ENCODE measurements at regions not wholly inside any gene's neighbourhood (a gene's known extent, or its start where the extent isn't known, plus 50 kb on each side); places are given as distances from the start of the nearest gene placed in this dataset.
"Not testable (repeated sequence)": the region's sequence is repeated elsewhere in the genome, so short reads cannot be mapped to it uniquely, and the experiment has no call there.

DNA sequence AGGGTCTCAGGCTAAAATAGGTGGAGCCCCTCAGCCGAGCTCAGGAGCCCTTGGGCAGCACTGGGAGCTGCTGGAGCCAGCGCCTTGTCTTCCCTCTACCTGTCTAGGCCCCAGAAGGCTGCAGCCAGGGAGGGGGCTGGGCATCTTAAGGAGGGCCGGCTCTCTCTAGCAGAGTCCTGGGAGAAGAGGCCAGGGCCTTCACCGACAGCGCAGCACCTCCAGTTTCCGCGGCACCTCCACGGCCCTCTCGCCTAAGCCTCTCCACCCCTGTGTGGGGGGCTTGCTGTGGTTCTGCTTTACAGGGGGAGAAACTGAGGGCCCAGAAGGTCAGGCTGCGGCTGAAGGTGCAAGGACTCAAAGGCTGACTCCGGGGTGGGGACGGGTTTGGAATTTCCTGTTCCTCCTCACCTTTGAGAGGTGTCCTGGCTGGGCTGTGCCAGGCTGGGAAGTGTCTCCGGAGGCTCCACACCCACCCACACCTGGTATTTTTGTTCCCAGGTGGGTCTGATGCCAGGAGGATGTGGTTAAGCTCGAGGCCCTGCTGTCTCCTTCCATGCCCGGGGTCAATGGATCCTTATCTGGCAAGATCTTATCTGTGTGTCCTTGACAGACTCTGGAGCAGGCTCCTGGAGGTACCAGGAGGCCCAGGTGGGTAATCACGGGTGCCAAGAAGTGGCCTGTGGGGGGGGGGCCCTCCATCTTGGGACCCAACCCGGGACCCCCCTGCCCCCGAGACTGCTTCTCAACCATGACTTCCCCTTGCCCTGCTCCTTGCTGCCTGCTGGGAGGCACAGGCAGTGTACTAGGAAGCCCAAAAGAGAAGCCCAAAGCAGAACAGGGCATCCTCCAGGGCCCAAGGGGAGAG lies 95.3 kb upstream of the FGF3 start:
- Mint-ChIP-seq H3K27ac (ENCODE audit: unreplicated experiment) (peak overlapping the region; percentile 28), H3K4me1 (ENCODE audit: low read depth, unreplicated experiment) (peaks cover 56% of the 10 kb centered on the region), H3K4me3 (ENCODE audit: low read depth, unreplicated experiment) (peak overlapping the region; percentile 1), H3K36me3 (ENCODE audit: insufficient read depth, unreplicated experiment) (peaks cover 18% of the 10 kb centered on the region), H3K9me3 (ENCODE audit: low read depth, unreplicated experiment) (no peaks in the 10 kb centered on the region), H3K27me3 (ENCODE audit: unreplicated experiment) (peaks cover 18% of the 10 kb centered on the region)
- no TSS peak for BruUV-seq (replicated peaks)
- CTCF ChIA-PET: interaction anchor here (0.6 to 1.8 kb wide), 8 partner anchors 13 to 412 kb away, joined by 3 to 17 read pairs (median 4); partner anchors contain the start of gene LTO1
- peak; percentile 60 for DNase-seq
- TF ChIP-seq, protein P1, sequence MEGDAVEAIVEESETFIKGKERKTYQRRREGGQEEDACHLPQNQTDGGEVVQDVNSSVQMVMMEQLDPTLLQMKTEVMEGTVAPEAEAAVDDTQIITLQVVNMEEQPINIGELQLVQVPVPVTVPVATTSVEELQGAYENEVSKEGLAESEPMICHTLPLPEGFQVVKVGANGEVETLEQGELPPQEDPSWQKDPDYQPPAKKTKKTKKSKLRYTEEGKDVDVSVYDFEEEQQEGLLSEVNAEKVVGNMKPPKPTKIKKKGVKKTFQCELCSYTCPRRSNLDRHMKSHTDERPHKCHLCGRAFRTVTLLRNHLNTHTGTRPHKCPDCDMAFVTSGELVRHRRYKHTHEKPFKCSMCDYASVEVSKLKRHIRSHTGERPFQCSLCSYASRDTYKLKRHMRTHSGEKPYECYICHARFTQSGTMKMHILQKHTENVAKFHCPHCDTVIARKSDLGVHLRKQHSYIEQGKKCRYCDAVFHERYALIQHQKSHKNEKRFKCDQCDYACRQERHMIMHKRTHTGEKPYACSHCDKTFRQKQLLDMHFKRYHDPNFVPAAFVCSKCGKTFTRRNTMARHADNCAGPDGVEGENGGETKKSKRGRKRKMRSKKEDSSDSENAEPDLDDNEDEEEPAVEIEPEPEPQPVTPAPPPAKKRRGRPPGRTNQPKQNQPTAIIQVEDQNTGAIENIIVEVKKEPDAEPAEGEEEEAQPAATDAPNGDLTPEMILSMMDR (IDR thresholded peaks at IDR 0.05; ENCODE audit: unreplicated experiment): no peak
- intact Hi-C loops (cut with micrococcal nuclease; ENCODE audit: unreplicated experiment): loop anchor here (2.0 kb wide), 2 partner anchors 34 to 282 kb away; no protein-coding TSS in a partner anchor

DNA sequence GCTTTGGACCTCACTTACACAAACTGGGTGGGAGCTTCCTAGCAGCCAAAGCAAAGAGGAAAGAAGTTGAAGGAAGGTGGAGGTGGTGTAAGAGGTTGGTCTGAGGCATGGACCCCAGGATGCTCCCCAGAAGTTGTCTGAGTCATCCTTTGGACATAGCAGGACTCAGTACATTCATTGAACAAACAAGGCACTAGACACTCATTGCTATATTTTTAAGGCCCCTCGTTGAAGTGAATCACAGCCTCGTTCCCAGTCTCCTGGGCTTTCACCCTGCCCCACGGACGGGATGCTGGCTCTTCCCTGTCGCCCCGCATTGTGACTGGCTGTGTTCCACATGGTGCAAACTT lies 95.9 kb upstream of the FGF3 start:
- BruUV-seq (replicated peaks): TSS peak; percentile 26
- CTCF ChIA-PET: interaction anchor here (0.6 to 1.8 kb wide), 8 partner anchors 14 to 411 kb away, joined by 3 to 17 read pairs (median 4); partner anchors contain the start of gene LTO1
- peak overlapping the region; percentile 1 for H3K4me3 Mint-ChIP-seq (ENCODE audit: low read depth, unreplicated experiment)
- H3K4me1 Mint-ChIP-seq (ENCODE audit: low read depth, unreplicated experiment): peaks cover 59% of the 10 kb centered on the region
- TF ChIP-seq, protein P1 (IDR thresholded peaks at IDR 0.05; ENCODE audit: unreplicated experiment): no peak
- intact Hi-C loops (cut with micrococcal nuclease; ENCODE audit: unreplicated experiment): loop anchor here (2.0 kb wide), 2 partner anchors 34 to 282 kb away; no protein-coding TSS in a partner anchor
- H3K36me3 Mint-ChIP-seq (ENCODE audit: insufficient read depth, unreplicated experiment): peaks cover 20% of the 10 kb centered on the region
- H3K9me3 Mint-ChIP-seq (ENCODE audit: low read depth, unreplicated experiment): no peaks in the 10 kb centered on the region
- peak overlapping the region; percentile 28 for H3K27ac Mint-ChIP-seq (ENCODE audit: unreplicated experiment)
- DNase-seq: no peak
- H3K27me3 Mint-ChIP-seq (ENCODE audit: unreplicated experiment): peaks cover 18% of the 10 kb centered on the region

DNA sequence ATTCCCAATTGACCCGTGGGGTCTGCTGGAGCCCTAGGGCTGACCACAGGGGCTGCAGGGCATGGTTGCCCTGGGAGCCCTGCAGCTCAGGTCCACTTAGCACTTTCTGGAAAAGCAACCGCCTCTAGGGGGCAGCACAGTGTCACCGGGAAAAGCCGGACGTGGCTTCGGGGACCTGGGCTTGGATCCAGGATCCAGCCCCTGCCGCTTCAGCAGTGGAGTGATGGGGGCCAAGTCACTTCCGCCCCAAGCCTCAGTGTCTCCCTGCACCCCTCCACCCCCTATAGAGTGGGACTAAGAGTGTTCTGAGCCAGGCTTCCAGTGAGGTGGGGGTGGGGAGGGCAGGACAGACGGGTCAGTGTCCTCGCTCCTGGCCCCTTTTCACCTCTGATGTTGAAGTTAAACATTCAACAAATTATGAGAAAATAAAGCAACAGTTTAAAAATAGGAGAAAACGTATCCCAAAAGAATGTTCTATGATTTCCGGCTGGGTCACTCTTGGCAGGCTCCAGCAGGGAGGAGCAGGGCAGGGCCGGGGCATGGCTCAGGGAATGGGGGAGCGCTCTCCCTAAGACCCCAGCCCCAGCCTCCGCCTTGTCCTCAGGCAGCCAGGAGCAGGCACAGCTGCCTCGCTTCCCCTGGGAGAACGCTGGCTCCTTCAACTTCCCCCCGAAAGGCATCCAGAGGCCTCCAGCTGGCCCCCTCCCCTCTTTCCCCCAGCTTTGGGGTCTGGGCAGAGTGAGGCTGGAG lies 96.5 kb upstream of the FGF3 start:
- Mint-ChIP-seq H3K9me3 (ENCODE audit: low read depth, unreplicated experiment) (no peaks in the 10 kb centered on the region), H3K27ac (ENCODE audit: unreplicated experiment) (peak overlapping the region; percentile 28), H3K27me3 (ENCODE audit: unreplicated experiment) (peaks cover 18% of the 10 kb centered on the region), H3K4me3 (ENCODE audit: low read depth, unreplicated experiment) (peak overlapping the region; percentile 1), H3K36me3 (ENCODE audit: insufficient read depth, unreplicated experiment) (peaks cover 20% of the 10 kb centered on the region), H3K4me1 (ENCODE audit: low read depth, unreplicated experiment) (peaks cover 59% of the 10 kb centered on the region)
- CTCF ChIA-PET: interaction anchor here (0.5 to 1.8 kb wide), 11 partner anchors 14 to 411 kb away, joined by 3 to 17 read pairs (median 4); partner anchors contain the start of gene LTO1
- DNase-seq: peak; percentile 92
- TF ChIP-seq, protein P1 (IDR thresholded peaks at IDR 0.05; ENCODE audit: unreplicated experiment): peak; percentile 91
- intact Hi-C loops (cut with micrococcal nuclease; ENCODE audit: unreplicated experiment): loop anchor here (2.0 kb wide), 2 partner anchors 33 to 281 kb away; no protein-coding TSS in a partner anchor
- no TSS peak for BruUV-seq (replicated peaks)

DNA sequence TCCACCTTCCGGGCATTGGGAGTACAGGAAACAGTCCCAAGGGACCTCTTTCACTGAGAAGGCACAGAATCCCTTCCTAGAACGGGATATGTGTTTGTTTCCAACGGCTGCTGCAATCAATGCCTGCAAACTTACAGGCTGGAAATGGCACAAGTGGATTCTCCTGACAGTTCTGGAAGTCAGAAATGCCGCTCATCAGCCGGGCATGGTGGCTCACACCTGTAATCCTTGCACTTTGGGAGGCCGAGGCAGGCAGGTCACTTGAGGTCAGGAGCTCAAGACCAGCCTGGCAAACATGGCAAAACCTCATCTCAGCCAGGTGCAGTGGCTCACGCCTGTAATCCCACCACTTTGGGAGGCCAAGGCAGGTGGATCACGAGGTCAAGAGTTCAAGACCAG lies 97.0 kb upstream of the FGF3 start:
- peaks cover 53% of the 10 kb centered on the region for H3K4me1 Mint-ChIP-seq (ENCODE audit: low read depth, unreplicated experiment)
- H3K4me3 Mint-ChIP-seq (ENCODE audit: low read depth, unreplicated experiment); H3K9me3 Mint-ChIP-seq (ENCODE audit: low read depth, unreplicated experiment); intact Hi-C loops (cut with micrococcal nuclease; ENCODE audit: unreplicated experiment); DNase-seq: not testable (repeated sequence)
- CTCF ChIA-PET: interaction anchor here (0.5 to 0.6 kb wide), 2 partner anchors 231 to 259 kb away, joined by 3 to 4 read pairs; no protein-coding TSS in a partner anchor
- H3K27me3 Mint-ChIP-seq (ENCODE audit: unreplicated experiment): peaks cover 18% of the 10 kb centered on the region
- BruUV-seq (replicated peaks): TSS peak; percentile 92
- peaks cover 17% of the 10 kb centered on the region for H3K36me3 Mint-ChIP-seq (ENCODE audit: insufficient read depth, unreplicated experiment)
- H3K27ac Mint-ChIP-seq (ENCODE audit: unreplicated experiment): peak overlapping the region; percentile 28
